AG04449 (cell line): ENCODE measurements at regions not wholly inside any gene's neighbourhood (a gene's known extent, or its start where the extent isn't known, plus 50 kb on each side); places are given as distances from the start of the nearest gene placed in this dataset.

ENCODE experiments used
- CTCF ChIA-PET: fragments of 350-600 bp; formaldehyde crosslinking; extraction: SDS; loops from one replicate; lab custom pipeline; 2021; ENCODE audit warnings: antibody characterized with exemption; lab: Yijun Ruan, JAX
- POLR2A ChIA-PET: fragments of 400-600, 350-600 bp; formaldehyde crosslinking; extraction: SDS; loops from one replicate; lab custom pipeline; 2020; ENCODE audit warnings: antibody characterized with exemption, inconsistent platforms; lab: Yijun Ruan, JAX
- DNase-seq: peaks from one replicate; pipeline ENCODE4 v3.0.0-alpha.2; 2010; ENCODE audit warnings: low read depth, low spot score
- H3K4me3 ChIP-seq: 2 replicates; pipeline ENCODE4 v1.5.1; 2011; ENCODE audit warnings: low read depth, mild to moderate bottlenecking, control low read depth, low read length
- TF ChIP-seq, protein P1 (sequence below): IDR thresholded peaks from one replicate; pipeline ENCODE4 v1.5.1; 2011; ENCODE audit warnings: mild to moderate bottlenecking, moderate library complexity, low read length, control low read depth, inconsistent platforms; ENCODE audit not compliant: insufficient read depth; ENCODE audit errors: missing control alignments

DNA sequence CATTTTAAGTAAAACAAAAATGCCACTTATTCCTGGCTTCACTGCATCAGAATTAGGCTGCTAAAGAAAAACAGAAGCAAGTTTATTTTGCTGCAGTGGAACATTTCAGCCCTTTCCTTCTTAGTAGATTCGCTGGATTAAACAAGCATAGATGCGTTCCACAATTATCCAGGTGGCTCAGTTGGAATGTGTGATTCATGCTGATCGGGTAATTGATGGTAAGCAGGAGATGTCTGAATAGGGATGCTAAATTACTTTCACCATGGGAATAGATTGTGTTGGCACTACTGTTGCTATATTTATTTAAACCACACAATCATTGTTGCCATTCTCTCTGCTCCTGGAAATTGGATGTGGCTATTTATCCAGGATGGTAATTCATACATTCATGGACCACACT lies 440.1 kb upstream of the DDI1 start:
- TF ChIP-seq, protein P1, sequence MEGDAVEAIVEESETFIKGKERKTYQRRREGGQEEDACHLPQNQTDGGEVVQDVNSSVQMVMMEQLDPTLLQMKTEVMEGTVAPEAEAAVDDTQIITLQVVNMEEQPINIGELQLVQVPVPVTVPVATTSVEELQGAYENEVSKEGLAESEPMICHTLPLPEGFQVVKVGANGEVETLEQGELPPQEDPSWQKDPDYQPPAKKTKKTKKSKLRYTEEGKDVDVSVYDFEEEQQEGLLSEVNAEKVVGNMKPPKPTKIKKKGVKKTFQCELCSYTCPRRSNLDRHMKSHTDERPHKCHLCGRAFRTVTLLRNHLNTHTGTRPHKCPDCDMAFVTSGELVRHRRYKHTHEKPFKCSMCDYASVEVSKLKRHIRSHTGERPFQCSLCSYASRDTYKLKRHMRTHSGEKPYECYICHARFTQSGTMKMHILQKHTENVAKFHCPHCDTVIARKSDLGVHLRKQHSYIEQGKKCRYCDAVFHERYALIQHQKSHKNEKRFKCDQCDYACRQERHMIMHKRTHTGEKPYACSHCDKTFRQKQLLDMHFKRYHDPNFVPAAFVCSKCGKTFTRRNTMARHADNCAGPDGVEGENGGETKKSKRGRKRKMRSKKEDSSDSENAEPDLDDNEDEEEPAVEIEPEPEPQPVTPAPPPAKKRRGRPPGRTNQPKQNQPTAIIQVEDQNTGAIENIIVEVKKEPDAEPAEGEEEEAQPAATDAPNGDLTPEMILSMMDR: no peak
- no peak for DNase-seq
- H3K4me3 ChIP-seq: no peak overlapping the region
- ChIA-PET CTCF (interaction anchor here (1.3 to 2.3 kb wide), 4 partner anchors 8 to 339 kb away, joined by 3 to 10 read pairs (median 6); no protein-coding TSS in a partner anchor), POLR2A (no interaction called here)

DNA sequence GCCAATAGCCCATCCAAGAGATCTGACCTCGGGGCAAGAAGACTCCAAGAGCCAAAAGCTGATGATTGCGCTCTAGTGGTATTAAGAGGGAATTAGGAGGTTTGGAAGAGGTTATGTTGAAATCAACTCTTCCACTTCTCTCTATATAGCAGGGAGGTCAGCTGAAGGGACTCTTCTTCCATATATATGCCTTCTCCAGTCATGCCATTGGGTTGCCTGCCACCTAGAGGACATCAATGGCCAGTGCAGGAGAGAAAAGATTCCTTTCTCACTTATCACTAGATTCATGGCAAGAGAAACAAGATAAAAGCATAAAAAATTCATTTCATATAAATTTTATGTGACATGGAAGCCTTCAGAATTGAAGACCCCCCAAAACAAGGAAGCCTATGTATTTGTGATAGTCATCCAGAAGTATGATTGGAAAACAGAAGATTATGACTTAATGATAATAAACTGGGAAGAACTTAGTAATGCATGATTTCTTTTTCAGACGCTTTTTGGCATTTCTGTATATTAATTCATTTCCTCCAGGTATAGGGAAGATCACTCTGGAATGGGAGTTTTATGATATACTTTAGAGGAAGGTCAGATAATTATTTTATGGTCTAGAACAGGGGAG lies 435.1 kb upstream of the DDI1 start:
- H3K4me3 ChIP-seq: no peak overlapping the region
- TF ChIP-seq, protein P1: peak; percentile 88
- peak; percentile 41 for DNase-seq
- CTCF ChIA-PET: interaction anchor here (0.7 to 8.2 kb wide), 31 partner anchors 10 to 550 kb away, joined by 3 to 91 read pairs (median 5); no protein-coding TSS in a partner anchor
- POLR2A ChIA-PET: no interaction called here

DNA sequence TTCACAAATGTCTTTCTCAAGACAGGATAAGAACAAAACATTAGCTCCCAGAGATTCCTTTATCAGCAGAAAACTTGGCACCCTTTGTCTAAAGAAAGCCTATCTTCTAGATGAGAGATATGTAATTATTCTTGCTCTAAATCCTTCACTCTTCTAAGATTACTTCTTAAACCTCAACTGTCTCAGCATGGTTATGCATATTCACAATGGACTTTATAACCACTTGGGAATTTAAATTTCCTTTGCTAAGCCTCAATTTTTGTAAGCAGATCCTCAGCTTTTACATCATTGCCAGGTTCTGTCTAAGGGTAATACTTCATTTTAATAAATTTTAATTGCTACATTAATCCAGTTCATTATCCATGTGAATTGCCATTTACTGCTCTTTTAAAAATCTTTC lies 433.6 kb upstream of the DDI1 start:
- CTCF ChIA-PET: interaction anchor here (0.6 to 8.2 kb wide), 27 partner anchors 8 to 548 kb away, joined by 3 to 91 read pairs (median 4); no protein-coding TSS in a partner anchor
- TF ChIP-seq, protein P1: no peak
- H3K4me3 ChIP-seq: no peak overlapping the region
- POLR2A ChIA-PET: no interaction called here
- DNase-seq: no peak

DNA sequence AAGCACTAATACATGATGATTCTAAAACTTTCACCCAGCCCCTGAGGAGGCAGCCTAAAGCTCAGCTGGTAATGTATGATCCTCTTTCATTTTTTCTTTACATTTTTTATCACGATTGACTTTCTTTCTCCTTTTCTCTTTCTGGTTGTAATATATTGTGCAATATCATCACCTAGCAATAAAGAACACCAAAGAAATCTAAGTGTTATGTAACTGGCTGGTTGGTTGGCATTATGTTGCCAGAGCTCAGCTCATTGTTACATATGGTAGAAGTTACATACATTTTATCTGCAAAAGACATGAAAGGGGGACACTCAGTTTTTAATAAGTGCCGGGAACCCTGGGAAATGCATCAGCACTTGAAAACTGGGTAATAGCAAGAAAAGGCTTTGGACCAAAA lies 432.1 kb upstream of the DDI1 start:
- no peak overlapping the region for H3K4me3 ChIP-seq
- no peak for DNase-seq
- POLR2A ChIA-PET: no interaction called here
- TF ChIP-seq, protein P1: no peak
- CTCF ChIA-PET: interaction anchor here (0.6 to 8.2 kb wide), 11 partner anchors 10 to 545 kb away, joined by 3 to 91 read pairs (median 4); no protein-coding TSS in a partner anchor

DNA sequence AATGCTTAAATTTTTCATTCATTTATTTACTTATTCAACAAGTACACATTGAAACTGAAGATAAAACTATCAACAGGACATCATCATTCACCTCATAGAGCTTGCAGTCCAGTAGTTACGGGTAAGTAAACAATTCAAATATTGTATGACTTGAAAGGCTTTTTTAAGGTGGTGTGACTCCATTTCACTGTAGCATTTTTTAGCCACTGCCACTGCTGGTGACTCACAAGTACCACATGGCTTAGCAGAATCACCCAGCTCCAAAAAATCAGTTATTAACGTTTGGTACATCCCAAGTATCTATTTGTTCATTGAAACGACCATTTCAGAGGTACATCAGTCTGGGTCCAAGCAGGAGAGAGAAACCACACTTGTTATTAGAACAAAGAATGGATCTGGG lies 427.9 kb upstream of the DDI1 start:
- ChIA-PET POLR2A (no interaction called here), CTCF (interaction anchor here (1.0 to 2.3 kb wide), 12 partner anchors 8 to 407 kb away, joined by 3 to 14 read pairs (median 6); no protein-coding TSS in a partner anchor)
- TF ChIP-seq, protein P1: no peak
- no peak overlapping the region for H3K4me3 ChIP-seq
- no peak for DNase-seq
